C4-2B (cell line): ENCODE measurements at regions not wholly inside any gene's neighbourhood (a gene's known extent, or its start where the extent isn't known, plus 50 kb on each side); places are given as distances from the start of the nearest gene placed in this dataset.

Experiments
- ZFX ChIP-seq: fragments of 450-650 bp; IDR thresholded peaks from 2 replicates; pipeline ENCODE4 v1.6.1; 2017
- TF ChIP-seq, protein P1 (sequence below): fragments of 450-650 bp; conservative IDR thresholded peaks from 2 replicates; pipeline ENCODE4 v1.5.1; 2017; ENCODE audit warnings: mild to moderate bottlenecking

GRCh38 chr6:868201-868600 is 175.3 kb upstream of the EXOC2 start:
- TF ChIP-seq, protein P1, sequence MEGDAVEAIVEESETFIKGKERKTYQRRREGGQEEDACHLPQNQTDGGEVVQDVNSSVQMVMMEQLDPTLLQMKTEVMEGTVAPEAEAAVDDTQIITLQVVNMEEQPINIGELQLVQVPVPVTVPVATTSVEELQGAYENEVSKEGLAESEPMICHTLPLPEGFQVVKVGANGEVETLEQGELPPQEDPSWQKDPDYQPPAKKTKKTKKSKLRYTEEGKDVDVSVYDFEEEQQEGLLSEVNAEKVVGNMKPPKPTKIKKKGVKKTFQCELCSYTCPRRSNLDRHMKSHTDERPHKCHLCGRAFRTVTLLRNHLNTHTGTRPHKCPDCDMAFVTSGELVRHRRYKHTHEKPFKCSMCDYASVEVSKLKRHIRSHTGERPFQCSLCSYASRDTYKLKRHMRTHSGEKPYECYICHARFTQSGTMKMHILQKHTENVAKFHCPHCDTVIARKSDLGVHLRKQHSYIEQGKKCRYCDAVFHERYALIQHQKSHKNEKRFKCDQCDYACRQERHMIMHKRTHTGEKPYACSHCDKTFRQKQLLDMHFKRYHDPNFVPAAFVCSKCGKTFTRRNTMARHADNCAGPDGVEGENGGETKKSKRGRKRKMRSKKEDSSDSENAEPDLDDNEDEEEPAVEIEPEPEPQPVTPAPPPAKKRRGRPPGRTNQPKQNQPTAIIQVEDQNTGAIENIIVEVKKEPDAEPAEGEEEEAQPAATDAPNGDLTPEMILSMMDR: no peak
- no peak for TF ChIP-seq ZFX
